ENCODE measurements at regions not wholly inside any gene's neighbourhood (a gene's known extent, or its start where the extent isn't known, plus 50 kb on each side); places are given as distances from the start of the nearest gene placed in this dataset.

- no peak for DNase-seq (ENCODE audit: low spot score)
- TF ChIP-seq CTCF (conservative IDR thresholded peaks at IDR 0.05; ENCODE audit: low read depth), result no peak
- ChIA-PET CTCF (no interaction called here), POLR2A (ENCODE audit: low non-redundant PET) (no interaction called here)
- H3K27ac ChIP-seq, result no peak overlapping the region
These were observed 898.4 kb upstream of the CELF4 start for GRCh38 chr18:38464024-38464423.

- TF ChIP-seq CTCF (conservative IDR thresholded peaks at IDR 0.05; ENCODE audit: low read depth), result no peak
- no peak overlapping the region for H3K27ac ChIP-seq
- DNase-seq (ENCODE audit: low spot score), result no peak
- ChIA-PET POLR2A (ENCODE audit: low non-redundant PET) (no interaction called here), CTCF (no interaction called here)
These were observed 895.1 kb upstream of the CELF4 start for GRCh38 chr18:38460657-38461056.

GRCh38 chr18:38459131-38459994, 893.8 kb upstream of the CELF4 start:
- TF ChIP-seq CTCF (conservative IDR thresholded peaks at IDR 0.05; ENCODE audit: low read depth), result no peak
- CTCF ChIA-PET, result no interaction called here
- POLR2A ChIA-PET (ENCODE audit: low non-redundant PET), result no interaction called here
- H3K27ac ChIP-seq, result no peak overlapping the region
- no peak for DNase-seq (ENCODE audit: low spot score)

- DNase-seq (ENCODE audit: low spot score), result no peak
- POLR2A ChIA-PET (ENCODE audit: low non-redundant PET), result no interaction called here
- no peak overlapping the region for H3K27ac ChIP-seq
- CTCF ChIA-PET, result no interaction called here
- TF ChIP-seq CTCF (conservative IDR thresholded peaks at IDR 0.05; ENCODE audit: low read depth), result no peak
These were observed 893.1 kb upstream of the CELF4 start for GRCh38 chr18:38458698-38459097.

- ChIA-PET POLR2A (ENCODE audit: low non-redundant PET) (no interaction called here), CTCF (no interaction called here)
- no peak for TF ChIP-seq CTCF (conservative IDR thresholded peaks at IDR 0.05; ENCODE audit: low read depth)
- no peak overlapping the region for H3K27ac ChIP-seq
- DNase-seq (ENCODE audit: low spot score), result no peak
These were observed 890.7 kb upstream of the CELF4 start for GRCh38 chr18:38456253-38456652.

- H3K27ac ChIP-seq, result no peak overlapping the region
- ChIA-PET CTCF (interaction anchor here (0.7 kb wide), 1 partner anchor 1467 kb away, joined by 3 read pairs; no protein-coding TSS in a partner anchor), POLR2A (ENCODE audit: low non-redundant PET) (no interaction called here)
- no peak for TF ChIP-seq CTCF (conservative IDR thresholded peaks at IDR 0.05; ENCODE audit: low read depth)
- DNase-seq (ENCODE audit: low spot score), result no peak
These were observed 889.3 kb upstream of the CELF4 start for GRCh38 chr18:38454764-38455469.

Measured in RWPE1 (cell line).